ENCODE measurements at regions not wholly inside any gene's neighbourhood (a gene's known extent, or its start where the extent isn't known, plus 50 kb on each side); places are given as distances from the start of the nearest gene placed in this dataset.

DNA sequence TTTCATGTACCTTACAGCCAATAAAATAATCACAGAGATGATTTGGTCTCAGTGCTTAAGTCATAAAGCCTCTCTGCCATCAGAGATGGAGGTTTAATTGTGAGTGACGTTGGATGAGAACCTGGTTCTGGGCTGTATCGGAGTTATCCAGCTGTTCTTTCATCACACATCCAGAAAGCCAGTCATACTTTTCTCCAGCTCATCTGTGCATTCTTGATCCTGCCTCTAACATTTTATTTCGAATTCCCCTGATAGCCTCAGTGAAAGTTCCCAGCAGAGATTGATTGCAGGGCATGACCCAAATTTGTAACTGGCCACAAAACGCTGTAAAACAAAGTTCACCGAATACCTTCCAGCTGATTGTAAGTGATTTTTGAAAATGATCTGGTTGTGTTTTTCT lies 212.6 kb upstream of the HABP2 start:
- TF ChIP-seq CTCF (IDR thresholded peaks at IDR 0.05) (no peak), POLR2A (IDR thresholded peaks at IDR 0.05) (no peak)

All from lower leg skin (tissue), 3 donors.